ENCODE measurements at regions not wholly inside any gene's neighbourhood (a gene's known extent, or its start where the extent isn't known, plus 50 kb on each side); places are given as distances from the start of the nearest gene placed in this dataset.

DNA sequence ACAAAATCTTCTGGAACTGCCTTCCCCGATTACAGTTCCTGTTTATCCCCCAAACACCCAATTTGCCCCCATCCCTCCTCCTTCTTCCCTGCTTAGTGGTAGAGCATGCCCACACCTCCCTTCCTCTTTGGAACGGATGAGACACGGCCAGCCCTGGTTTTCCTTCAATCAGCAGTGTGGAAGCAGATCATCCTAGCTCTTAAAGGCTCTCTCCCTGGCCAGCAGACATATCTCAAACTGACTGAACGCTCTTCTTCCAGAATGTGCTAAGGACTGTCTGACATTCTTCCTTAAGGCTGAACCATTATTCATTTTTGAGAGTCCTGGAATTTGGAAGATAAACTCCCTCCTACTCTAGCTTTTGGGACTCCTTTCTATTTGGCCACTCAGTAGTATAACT lies 161.1 kb downstream of the TRIML1 start:
- no peaks in the 10 kb centered on the region for H3K79me2 ChIP-seq (ENCODE audit: low read length)
- H3F3A ChIP-seq (ENCODE audit: insufficient read depth, low read length), result no peaks in the 10 kb centered on the region
- H3K27ac ChIP-seq (ENCODE audit: low read length), result no peak overlapping the region
- H3K4me2 ChIP-seq (ENCODE audit: low read depth, low read length), result no peak overlapping the region
- no peak overlapping the region for H2AFZ ChIP-seq (ENCODE audit: low read length)
- no peaks in the 10 kb centered on the region for H3K27me3 ChIP-seq (replicated peaks; ENCODE audit: insufficient read depth, low read length)
- H4K20me1 ChIP-seq (ENCODE audit: insufficient read depth, low read length), result no peaks in the 10 kb centered on the region
- H3K9me3 ChIP-seq (replicated peaks; ENCODE audit: insufficient read depth, low read length), result no peaks in the 10 kb centered on the region
- no peak for TF ChIP-seq EZH2 (optimal IDR thresholded peaks at IDR 0.05; ENCODE audit: low read depth, low read length)
- no peak for TF ChIP-seq EZH2phosphoT487 (IDR thresholded peaks at IDR 0.05; ENCODE audit: low read length)
- TF ChIP-seq, protein P1, sequence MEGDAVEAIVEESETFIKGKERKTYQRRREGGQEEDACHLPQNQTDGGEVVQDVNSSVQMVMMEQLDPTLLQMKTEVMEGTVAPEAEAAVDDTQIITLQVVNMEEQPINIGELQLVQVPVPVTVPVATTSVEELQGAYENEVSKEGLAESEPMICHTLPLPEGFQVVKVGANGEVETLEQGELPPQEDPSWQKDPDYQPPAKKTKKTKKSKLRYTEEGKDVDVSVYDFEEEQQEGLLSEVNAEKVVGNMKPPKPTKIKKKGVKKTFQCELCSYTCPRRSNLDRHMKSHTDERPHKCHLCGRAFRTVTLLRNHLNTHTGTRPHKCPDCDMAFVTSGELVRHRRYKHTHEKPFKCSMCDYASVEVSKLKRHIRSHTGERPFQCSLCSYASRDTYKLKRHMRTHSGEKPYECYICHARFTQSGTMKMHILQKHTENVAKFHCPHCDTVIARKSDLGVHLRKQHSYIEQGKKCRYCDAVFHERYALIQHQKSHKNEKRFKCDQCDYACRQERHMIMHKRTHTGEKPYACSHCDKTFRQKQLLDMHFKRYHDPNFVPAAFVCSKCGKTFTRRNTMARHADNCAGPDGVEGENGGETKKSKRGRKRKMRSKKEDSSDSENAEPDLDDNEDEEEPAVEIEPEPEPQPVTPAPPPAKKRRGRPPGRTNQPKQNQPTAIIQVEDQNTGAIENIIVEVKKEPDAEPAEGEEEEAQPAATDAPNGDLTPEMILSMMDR (IDR thresholded peaks at IDR 0.05; ENCODE audit: low read length), result no peak
- DNase-seq, result no peak
- H3K4me1 ChIP-seq (ENCODE audit: low read length), result no peaks in the 10 kb centered on the region
- H3K9ac ChIP-seq (ENCODE audit: low read length), result no peak overlapping the region
- H3K36me3 ChIP-seq (replicated peaks; ENCODE audit: insufficient read depth, low read length), result no peaks in the 10 kb centered on the region
- no peak overlapping the region for H3K4me3 ChIP-seq (ENCODE audit: low read length)
- H3K9me2 ChIP-seq (replicated peaks; ENCODE audit: insufficient read depth, low read length), result no peaks in the 10 kb centered on the region

DNA sequence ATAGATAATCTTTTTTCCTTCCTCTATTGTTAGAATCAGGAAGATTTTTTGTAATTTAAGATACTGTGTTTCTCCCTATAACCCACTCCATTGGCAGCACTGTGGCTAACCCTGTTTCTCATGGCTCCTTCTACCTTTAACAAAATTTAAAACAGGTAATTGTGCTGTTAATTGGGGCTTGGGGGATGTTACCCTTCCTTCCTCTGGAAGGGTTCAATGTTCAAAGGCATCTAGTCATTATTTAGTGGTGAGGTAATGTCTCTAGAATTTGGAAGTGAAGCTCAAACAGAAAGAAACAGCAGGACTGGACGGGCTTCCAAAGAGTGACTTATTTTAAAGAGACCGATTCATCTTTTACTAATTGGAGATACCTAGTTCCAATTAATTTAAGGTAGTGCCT lies 166.4 kb downstream of the TRIML1 start:
- no peaks in the 10 kb centered on the region for H3K9me3 ChIP-seq (replicated peaks; ENCODE audit: insufficient read depth, low read length)
- H4K20me1 ChIP-seq (ENCODE audit: insufficient read depth, low read length), result no peaks in the 10 kb centered on the region
- no peak overlapping the region for H3K4me2 ChIP-seq (ENCODE audit: low read depth, low read length)
- no peak for TF ChIP-seq EZH2phosphoT487 (IDR thresholded peaks at IDR 0.05; ENCODE audit: low read length)
- no peak for TF ChIP-seq EZH2 (optimal IDR thresholded peaks at IDR 0.05; ENCODE audit: low read depth, low read length)
- TF ChIP-seq, protein P1 (IDR thresholded peaks at IDR 0.05; ENCODE audit: low read length), result no peak
- H3K79me2 ChIP-seq (ENCODE audit: low read length), result no peaks in the 10 kb centered on the region
- H3K36me3 ChIP-seq (replicated peaks; ENCODE audit: insufficient read depth, low read length), result no peaks in the 10 kb centered on the region
- no peak overlapping the region for H3K4me3 ChIP-seq (ENCODE audit: low read length)
- H2AFZ ChIP-seq (ENCODE audit: low read length), result no peak overlapping the region
- no peak overlapping the region for H3K27ac ChIP-seq (ENCODE audit: low read length)
- no peak for DNase-seq
- no peaks in the 10 kb centered on the region for H3K9me2 ChIP-seq (replicated peaks; ENCODE audit: insufficient read depth, low read length)
- H3K27me3 ChIP-seq (replicated peaks; ENCODE audit: insufficient read depth, low read length), result no peaks in the 10 kb centered on the region
- H3K4me1 ChIP-seq (ENCODE audit: low read length), result 0 out of 2 replicates have a peak, but pooled peaks cover 5% of the 10 kb centered on the region
- no peak overlapping the region for H3K9ac ChIP-seq (ENCODE audit: low read length)
- no peaks in the 10 kb centered on the region for H3F3A ChIP-seq (ENCODE audit: insufficient read depth, low read length)

DNA sequence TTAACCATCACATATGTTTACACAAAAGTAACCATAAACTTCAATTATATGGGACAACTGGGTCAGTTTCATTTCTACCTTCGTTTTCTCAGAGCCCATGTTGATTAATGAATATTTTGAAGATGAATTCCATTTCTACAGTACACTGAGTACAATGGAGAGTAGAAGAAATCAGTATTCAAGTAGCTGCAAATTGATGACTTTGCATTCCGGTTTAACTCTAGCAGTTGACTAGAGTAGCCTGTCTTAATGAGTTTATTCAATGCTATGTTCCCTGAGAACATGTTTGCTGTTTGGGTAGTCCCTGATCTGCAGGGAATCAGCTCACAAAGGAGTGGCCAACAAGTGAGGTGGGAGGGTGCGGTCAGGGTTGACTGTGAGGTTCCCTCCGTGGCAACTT lies 168.3 kb downstream of the TRIML1 start:
- no peaks in the 10 kb centered on the region for H3K27me3 ChIP-seq (replicated peaks; ENCODE audit: insufficient read depth, low read length)
- H3K4me3 ChIP-seq (ENCODE audit: low read length), result no peak overlapping the region
- no peak for DNase-seq
- no peak overlapping the region for H3K27ac ChIP-seq (ENCODE audit: low read length)
- H3K9ac ChIP-seq (ENCODE audit: low read length), result no peak overlapping the region
- H2AFZ ChIP-seq (ENCODE audit: low read length), result no peak overlapping the region
- no peak overlapping the region for H3K4me2 ChIP-seq (ENCODE audit: low read depth, low read length)
- H3K36me3 ChIP-seq (replicated peaks; ENCODE audit: insufficient read depth, low read length), result no peaks in the 10 kb centered on the region
- no peaks in the 10 kb centered on the region for H3K9me2 ChIP-seq (replicated peaks; ENCODE audit: insufficient read depth, low read length)
- H3K79me2 ChIP-seq (ENCODE audit: low read length), result no peaks in the 10 kb centered on the region
- no peaks in the 10 kb centered on the region for H3K9me3 ChIP-seq (replicated peaks; ENCODE audit: insufficient read depth, low read length)
- no peaks in the 10 kb centered on the region for H3F3A ChIP-seq (ENCODE audit: insufficient read depth, low read length)
- 0 out of 2 replicates have a peak, but pooled peaks cover 5% of the 10 kb centered on the region for H3K4me1 ChIP-seq (ENCODE audit: low read length)
- no peak for TF ChIP-seq EZH2phosphoT487 (IDR thresholded peaks at IDR 0.05; ENCODE audit: low read length)
- TF ChIP-seq, protein P1 (IDR thresholded peaks at IDR 0.05; ENCODE audit: low read length), result no peak
- no peak for TF ChIP-seq EZH2 (optimal IDR thresholded peaks at IDR 0.05; ENCODE audit: low read depth, low read length)
- H4K20me1 ChIP-seq (ENCODE audit: insufficient read depth, low read length), result no peaks in the 10 kb centered on the region
